HG03095 (cell line): ENCODE measurements at regions not wholly inside any gene's neighbourhood (a gene's known extent, or its start where the extent isn't known, plus 50 kb on each side); places are given as distances from the start of the nearest gene placed in this dataset.
"Not testable (repeated sequence)": the region's sequence is repeated elsewhere in the genome, so short reads cannot be mapped to it uniquely, and the experiment has no call there.

ENCODE experiments used
- ATAC-seq: cut with Tn5 transposase; IDR thresholded peaks from one replicate; pipeline ENCODE4 v1.9.1; 2021; ENCODE audit warnings: moderate library complexity; ENCODE audit not compliant: unreplicated experiment

DNA sequence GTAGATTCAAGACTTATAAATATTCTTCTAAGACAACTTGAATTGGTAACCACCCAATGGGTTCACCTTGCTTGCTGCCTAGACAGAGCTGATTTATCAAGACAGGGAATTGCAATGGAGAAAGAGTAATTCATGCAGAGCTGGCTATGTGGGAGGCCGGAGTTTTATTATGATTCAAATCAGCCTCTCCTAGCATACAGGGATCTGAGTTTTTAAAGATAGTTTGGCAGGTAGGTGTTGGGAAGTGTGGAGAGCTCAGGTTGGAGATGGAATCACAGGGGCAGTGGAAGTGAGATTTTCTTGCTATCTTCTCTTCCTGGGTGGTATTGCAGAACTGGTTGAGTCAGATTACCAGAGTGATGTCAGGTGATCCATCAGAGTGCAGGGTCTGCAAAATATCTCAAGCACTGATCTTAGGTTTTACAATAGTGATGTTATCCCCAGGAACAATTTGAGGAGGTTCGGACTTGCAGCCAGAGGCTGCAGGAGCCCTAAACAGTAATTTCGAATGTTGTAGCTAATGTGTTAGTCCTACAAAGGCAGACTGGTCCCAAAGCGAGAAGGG lies 1448.6 kb upstream of the RAG2 start:
- no peak for ATAC-seq

DNA sequence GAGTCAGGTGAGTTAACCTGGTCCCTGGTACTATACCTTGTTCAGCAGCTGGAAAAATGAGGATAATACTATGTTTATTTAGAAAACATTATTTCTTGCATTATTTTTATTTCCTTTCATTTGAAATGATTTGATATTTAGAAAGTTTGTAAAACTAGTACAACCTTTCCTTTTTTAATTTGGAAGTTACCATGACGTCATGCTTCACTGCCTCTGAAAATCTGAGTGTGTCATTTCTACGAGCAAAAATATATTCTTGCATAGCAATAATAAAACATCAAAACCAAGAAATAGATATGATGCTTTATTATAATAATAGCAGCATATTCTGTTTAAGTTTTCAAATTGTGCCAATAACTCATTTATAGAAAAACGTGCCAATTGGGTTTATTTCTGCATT lies 1445.0 kb upstream of the RAG2 start:
- ATAC-seq = no peak

DNA sequence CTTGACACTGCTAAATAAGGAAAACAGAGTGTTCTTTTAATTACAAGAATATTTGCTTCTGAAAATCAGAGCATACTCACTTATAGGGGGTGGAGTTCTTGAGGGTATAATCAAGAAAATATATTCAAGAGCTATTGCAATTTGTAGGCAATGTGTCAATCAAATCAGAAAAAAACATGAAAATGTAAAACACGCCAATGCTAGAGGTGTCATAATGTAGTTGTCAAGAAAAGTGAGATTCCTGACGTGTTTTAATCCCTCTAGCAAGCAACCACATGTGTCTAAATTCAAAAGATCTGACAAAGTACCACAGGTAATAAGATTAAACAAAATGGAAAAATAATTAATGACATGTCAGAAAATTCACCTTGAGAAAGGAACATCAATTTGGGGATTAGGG lies 1440.7 kb upstream of the RAG2 start:
- no peak for ATAC-seq

DNA sequence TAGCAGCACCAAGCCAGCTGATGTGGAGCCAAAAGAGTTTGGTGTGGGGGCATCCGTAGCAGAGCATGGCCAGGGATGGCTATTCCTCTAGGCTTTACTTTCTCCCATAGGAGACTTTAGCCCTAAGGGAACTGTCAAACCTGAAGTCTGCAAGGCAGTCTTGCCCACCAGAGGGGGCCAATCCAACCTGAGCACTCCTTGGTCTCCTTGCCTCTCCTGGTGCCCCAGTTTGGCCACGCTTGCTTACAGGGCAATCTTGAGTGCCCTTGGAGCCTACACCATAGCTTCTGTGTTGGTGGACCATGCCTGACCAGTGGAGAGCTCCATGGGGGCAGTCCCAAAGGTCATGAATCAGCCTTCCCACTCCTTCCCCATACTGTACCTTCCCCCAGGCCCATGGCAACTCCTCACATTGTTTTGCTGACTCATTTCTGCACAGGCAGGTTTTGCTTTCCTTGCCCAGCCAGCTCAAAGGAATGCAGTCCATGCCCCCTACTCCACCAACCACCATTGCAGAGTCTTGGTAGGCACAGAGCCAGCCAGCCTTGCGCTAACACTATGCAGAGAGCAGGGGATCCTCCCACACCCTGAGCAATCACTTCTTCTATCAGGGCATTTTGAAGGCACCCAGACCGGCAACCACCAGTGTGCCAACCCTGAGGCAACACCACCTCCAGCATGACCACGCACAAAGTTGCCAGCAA lies 1421.2 kb upstream of the RAG2 start:
- ATAC-seq = no peak

DNA sequence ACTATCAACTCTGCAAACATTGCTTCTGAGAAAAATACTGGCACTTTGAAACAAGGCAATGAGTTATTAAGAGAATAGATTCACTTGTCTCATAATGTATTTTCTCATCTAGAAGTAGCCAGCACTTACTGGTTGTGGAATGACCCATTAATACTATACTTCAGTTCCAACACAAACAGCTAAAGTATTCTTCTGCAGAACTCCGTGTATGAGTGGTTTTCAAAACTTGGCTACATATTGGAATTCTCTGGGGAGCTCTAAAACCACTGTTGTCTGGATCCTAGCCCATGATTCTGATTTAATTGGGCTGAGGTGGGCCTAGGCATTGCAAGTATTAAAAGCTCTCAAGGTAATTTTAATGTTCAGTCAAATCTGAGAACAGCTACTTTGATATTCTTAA lies 1416.4 kb upstream of the RAG2 start:
- no peak for ATAC-seq

DNA sequence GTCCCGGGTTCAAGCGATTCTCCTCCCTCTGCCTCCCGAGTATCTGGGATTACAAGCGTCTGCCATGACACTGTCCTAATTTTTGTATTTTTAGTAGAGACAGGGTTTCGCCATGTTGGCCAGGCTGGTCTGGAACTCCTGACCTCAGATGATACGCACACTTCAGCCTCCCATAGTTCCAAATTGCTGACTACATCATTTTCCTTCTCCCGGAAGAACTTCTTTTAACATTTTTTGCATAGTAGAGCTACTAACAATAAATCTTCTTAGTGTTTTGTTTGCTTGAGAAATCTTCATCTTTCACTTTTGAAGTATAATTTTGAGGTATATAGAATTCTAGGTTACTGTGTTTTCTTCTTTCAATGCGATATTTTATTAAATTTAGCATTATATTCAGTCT lies 1415.1 kb upstream of the RAG2 start:
- ATAC-seq = no peak

DNA sequence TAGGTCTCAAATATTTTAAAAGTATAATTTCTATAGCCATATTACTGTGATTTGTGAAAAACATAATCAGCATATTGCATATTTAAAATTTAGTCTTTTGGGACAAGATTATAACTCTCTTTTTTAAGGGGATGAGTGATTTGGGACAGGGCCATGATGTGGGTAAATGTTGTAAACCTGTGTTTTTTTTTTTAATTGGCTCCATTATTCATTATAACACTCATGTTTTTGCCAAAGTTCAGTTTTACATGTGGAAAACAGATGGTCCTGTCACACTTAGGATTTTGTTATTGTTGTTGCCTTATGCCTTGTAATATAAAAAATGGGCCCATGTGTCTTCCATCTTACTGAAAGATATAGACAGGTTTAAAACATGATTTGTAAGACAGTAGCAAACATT lies 1413.5 kb upstream of the RAG2 start:
- no peak for ATAC-seq

DNA sequence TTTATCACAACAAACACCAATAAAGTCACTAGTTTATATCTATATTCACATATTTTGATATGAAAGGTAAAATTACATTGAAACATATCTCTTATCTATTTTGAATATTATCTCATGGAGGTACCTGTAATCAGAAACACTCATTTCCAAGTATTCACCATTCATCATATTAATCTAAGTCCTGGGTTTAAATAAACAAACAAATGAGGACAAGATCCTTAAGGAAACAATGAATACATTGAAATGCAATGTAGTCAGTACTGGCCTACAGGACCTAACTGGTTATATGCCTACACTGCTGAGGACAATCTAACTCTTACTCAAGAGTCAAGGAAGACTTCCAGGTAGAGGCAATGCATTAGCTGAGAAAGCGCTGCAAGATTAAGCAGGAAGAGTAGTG lies 1411.9 kb upstream of the RAG2 start:
- ATAC-seq = no peak

DNA sequence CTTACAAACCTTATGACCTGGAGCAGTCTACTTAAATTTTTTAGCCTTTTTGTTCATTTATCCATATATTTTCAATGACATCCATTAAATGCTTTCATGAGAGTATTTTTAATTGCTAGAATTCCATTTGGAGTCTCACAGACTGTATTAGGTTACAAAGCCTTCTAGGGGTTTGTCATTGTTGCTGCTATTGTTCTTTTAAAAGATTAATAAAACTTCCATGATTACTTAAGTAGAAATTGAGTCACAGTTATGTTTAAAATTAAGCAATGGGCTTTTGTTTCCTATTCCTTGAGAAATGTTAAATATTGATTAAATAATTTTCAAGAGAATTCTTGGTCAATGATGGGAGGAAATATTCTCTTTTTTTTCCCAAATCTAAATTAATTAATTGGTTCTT lies 1408.4 kb upstream of the RAG2 start:
- ATAC-seq = no peak

DNA sequence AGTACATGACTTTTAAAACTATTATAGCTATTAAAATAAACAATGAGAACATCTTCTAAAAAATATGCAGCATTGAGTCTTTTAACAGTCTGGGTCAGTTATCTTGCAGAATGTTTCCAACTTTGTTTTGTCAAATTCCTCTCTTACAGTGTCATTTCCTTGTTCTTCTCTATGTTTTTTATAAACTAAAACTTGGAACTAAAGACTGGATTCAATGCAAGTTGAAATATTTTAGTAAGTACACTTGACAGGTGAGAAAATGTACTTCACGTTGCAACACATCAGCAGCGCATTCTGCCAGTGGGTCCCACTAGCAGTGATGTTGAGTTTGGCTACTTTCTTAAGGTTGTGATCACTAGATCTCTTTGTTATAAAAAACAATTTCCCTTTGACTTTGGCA lies 1407.6 kb upstream of the RAG2 start:
- no peak for ATAC-seq

DNA sequence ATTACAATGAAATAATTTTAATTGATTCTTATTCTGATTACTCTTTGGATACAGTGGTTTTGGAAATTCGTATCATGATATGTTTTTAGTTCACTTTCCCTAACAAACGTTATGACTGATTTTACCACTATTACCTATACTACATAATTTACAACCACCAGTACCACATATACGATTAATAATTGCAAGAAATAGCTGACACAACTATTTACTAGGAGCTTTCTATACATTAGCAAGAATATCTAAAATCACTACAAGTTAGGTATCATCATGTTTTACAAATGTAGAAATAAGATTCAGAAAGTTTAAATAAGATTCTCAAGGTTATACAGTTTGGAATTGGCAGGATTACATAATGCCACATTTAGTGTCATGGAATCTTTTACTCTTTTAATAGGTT lies 1401.1 kb upstream of the RAG2 start:
- no peak for ATAC-seq

DNA sequence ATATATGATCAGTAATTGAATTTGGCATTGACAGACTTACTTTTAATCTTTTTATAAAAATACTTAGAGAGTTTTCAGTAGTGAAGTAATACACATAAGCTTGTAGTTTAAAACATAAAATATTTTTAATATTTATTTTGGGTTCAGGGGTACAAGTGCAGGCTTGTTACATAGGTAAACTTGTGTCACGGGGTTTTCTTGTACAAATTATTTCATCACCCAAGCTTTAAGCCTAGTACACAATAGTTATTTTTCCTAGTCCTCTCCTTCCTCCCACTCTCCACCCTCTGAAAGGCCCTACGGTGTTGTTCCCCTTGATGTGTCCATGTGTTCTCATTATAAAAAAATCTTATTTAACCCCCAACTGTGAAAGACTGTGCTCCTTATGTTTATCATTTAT lies 1397.8 kb upstream of the RAG2 start:
- no peak for ATAC-seq

DNA sequence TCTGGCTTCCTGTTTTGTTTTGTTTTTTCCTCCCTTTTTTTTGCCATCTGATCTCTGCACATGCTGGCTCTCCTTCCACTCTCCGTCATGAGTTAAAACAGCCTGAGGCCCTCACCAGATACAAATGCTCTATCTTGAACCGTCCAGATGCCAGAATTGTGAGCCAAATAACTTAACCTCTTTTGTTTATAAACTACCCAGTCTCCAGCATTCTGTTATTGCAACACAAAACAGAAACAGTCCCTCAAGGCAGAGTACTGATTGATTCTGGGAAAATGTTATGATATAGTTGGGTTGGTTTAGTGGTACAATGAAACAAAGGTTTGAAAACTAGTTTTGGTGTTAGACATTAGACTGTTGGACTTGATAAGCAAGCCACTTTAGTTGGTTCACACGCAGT lies 1390.0 kb upstream of the RAG2 start:
- no peak for ATAC-seq

DNA sequence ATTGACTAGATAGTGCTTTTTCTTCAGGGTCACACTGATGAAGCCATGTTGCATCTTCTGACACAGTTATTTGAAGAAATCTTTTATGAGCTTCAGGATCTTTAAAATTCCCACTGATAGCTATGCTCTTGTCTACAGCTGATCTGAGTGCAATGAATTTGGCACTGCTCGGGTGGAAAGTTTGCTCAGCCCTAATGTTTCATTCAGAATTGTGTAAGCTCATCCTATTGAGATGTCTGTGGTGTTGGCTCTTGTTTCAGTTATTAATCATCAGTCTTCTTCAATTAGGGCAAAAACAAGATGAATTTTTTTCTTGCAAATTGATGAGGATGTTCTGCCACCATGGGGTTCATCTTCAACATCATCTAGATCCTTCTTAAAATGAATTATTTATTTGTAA lies 1387.0 kb upstream of the RAG2 start:
- ATAC-seq = no peak

DNA sequence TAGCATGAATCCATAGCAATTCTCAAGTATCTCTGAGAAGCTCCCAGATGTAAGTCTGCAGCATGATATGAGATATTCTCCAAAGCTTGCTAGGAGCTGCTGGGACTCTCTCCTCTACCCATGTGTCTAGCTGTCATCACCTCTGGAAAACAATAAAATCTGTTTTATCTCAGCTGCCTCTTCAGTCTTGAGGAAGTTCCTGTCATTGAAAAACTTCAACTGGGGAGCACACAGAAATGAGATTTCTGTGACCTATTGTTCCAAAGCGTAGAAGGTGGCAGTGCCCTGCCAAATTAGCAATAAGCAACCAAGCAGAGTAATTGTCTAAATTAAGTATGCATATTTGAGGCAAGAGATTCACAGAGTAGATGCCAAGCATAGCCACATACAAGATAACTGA lies 1380.6 kb upstream of the RAG2 start:
- no peak for ATAC-seq

DNA sequence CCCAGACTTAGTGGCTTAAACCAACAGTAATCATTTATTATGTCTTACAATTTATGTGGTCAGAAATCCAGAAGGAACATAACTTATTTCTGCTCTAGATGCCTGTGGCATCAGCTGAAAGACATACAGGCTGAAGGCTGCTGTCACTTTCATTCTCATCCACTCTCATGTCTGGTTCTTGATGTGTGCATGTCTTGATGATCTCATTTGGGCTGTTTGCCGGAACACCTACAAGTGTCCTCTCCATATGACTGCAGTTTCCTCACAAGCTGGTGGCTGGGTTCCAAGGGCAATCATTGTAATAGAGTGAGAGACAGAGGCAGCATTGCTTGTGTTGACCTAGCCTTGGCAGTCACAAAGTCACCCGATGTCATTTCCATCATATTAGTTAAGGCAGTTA lies 1375.9 kb upstream of the RAG2 start:
- ATAC-seq = no peak

DNA sequence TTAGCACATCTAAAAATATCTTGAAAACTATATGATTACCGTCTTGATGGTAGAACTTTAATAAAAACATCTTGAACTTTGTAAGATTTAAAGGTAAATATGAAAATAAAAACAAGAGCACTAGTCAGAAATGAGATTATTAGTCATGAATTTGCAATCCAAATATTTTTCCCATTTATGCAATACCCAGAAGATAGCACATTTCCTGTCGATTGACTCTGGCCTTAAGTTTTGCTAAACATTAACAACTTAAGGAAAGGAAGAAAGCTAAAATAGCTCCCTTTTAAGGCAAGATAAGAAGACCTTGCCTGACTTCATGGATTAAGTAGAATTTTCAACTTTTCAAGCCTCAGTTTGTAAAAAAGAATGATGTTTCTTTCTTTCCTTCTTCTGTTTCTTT lies 1374.7 kb upstream of the RAG2 start:
- ATAC-seq = no peak

DNA sequence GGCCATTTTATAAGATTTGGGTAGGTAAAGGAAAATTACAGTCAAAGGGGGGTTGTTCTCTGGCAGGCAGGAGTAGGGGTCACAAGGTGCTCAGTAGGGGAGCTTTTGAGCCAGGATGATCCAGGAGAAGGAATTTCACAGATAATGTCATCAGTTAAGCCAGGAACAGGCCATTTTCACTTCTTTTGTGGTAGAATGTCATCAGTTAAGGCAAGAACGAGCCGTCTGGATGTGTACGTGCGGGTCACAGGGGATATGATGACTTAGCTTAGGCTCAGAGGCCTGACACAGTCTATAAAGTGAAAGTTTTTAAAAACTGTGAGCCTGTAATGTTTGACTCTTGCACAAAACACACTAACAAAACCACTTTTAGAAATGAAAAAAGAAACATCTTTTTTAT lies 1371.3 kb upstream of the RAG2 start:
- not testable (repeated sequence) for ATAC-seq

DNA sequence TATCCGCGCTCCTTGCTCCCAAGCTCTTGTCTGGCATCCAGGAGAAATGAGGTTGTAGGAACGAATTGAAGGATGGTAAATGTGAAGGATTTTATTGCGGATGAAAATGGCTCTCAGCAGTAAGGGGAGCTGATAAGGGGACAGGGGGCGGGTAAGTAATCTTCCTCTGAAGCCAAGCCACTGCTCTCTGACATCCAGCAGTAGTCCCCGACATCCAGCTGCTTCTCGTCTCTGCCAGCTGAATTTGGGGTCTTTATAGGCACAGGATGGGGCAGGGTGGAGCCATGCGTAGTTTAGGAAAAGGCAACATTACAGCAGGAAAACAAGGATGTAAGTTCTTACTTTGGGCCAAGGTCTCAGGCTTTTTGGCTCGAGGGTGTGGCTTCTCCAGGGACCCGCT lies 1370.1 kb upstream of the RAG2 start:
- no peak for ATAC-seq

DNA sequence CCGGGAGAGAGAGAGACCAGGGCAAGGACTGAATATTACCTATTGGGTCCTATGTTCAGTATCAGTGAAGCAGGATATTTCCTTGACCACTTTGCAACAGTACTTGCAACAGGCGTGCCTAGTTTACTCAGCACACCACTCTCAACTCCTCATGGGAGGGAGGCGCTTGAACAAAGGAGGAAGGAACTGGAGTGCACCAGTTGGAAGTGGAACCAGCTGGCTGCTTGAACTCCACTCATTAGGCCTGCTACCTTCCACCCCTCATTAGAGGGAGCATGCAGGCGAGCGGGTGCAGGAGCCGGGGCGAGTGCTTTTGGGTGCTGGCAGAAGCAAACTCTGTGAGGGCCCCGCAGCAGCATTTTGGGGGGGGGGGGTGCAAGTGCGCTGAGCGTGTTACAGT lies 1369.6 kb upstream of the RAG2 start:
- ATAC-seq = no peak

DNA sequence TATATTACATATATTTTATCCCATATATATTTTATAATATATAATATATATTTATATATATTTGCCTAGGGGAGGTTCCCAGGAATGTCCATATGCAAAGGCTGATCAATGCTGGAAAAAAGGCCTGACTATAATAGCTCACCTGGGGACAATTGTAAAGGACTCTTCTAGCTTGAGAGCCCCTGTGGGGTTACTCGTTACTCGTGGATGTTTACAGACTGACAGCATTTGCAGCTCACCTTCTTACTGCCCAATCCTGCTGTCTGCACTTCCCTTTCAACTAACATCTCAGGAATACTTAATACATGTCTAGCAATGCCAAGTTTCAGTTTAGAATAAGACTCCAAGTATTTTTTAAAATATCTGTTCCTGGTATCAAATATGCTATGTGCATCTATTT lies 1365.4 kb upstream of the RAG2 start:
- ATAC-seq = no peak

DNA sequence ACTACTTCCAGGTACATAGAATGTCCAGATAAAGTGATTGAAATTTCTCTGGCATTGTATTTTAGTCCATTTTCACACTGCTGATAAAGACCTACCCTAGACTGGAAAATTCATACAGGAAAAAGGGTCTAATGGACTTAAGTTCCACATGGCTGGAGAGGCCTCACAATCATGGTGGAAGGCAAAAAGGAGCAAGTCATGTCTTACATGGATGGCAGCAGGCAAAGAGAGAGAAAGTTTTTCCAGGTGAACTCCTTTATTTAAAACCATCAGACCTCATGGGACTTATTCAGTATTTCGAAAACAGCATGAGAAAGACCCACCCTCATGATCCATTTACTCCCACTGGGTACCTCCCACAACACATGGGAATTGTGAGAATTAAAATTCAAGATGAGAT lies 1359.7 kb upstream of the RAG2 start:
- no peak for ATAC-seq

DNA sequence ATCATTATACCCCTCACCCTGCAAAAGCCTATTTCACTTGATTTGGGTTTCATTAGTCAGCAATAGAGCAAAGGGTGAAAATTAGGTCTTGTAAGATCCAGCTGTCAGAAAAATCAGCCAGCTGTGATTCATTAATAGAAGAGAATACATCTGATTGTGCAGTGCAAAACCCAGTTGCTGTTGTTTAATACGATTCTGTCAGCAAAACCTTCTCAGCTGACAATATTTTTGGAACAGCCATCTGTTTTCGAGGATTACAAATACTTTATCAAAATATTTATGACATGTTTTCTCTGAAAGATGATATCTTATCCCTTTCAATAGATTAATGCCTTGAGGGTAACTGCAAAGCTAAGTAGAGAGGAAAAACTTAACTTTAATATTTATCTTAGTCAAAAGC lies 1354.0 kb upstream of the RAG2 start:
- no peak for ATAC-seq
